GM19324 (cell line): ENCODE measurements at regions not wholly inside any gene's neighbourhood (a gene's known extent, or its start where the extent isn't known, plus 50 kb on each side); places are given as distances from the start of the nearest gene placed in this dataset.
"Not testable (repeated sequence)": the region's sequence is repeated elsewhere in the genome, so short reads cannot be mapped to it uniquely, and the experiment has no call there.

Experiments used
- ATAC-seq: cut with Tn5 transposase; IDR thresholded peaks from one replicate; pipeline ENCODE4 v1.9.1; 2021; ENCODE audit warnings: mild to moderate bottlenecking, moderate library complexity; ENCODE audit not compliant: unreplicated experiment, low FRiP score

DNA sequence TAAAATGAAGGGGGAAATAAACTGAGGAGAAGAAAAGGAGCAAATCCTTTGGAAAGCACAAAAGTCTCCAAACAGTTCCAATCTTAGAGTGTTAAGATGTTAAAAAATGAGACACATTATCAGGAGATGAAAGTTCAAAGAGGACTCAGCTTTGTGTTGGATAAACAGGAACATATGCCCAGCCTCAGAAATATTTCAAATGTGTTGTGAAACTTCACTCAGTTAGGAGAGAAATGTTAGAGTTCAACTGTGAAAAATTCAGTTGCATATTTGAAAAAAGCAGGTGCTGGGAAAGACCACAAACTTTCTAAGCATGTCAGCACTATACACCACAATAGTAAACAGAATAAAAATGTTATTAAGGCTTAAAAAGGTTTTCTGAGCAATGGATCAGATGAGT lies 136.8 kb upstream of the PRKD1 start:
- no peak for ATAC-seq

DNA sequence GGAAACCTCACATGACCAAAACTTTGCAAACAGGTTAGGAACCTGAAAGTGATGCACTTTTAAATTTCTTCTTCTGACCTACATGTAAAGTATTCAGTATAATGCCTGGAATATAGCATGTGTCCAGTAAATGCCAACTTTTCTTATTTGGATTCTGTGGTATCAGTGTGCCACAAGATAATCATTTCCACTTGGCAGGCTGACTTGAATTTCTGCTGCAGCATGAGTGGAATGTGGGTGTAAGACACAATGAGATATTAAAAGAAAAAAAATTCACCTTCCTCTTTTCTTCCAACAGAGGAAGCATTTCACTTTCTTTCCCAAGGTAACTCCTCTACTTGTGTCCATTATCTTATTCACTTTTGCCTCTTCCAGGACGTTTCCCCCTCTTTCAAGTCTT lies 141.9 kb upstream of the PRKD1 start:
- no peak for ATAC-seq

DNA sequence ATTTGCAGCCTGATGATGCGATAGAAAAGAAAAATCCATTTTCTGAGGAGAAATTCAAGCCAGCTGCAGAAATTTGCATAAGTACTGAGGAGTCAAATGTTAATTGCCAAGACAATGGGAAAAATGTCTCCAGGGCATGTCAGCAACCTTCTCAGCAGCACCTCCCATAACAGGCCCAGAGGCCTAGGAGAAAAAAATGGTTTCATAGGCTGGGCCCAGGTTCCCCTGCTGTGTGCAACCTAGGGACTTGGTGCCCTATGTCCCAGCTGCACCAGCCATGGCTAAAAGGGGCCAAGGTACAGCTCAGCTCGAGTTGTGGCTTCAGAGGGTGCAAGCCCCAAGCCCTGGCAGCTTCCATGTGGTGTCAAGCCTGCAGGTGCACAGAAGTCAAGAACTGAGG lies 144.8 kb upstream of the PRKD1 start:
- ATAC-seq, result not testable (repeated sequence)

DNA sequence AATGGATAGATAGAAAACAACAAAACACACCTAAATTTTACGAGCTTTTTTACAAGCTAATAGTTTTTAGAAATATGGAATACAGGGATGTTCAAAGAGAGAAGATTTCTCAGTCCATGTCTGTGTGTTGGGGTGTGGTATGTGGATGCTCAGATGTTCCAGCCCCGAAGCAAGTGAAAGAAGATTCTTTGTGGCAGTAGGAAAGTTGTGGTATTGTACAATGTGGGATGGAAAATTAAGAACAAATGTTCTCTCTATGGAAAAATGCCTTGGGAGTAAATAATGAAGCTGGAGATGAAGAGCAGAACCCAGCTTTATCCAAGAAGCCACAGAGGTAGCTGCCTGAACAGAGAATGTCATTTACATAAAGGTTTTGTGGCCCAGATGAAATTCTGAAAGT lies 150.3 kb upstream of the PRKD1 start:
- no peak for ATAC-seq

DNA sequence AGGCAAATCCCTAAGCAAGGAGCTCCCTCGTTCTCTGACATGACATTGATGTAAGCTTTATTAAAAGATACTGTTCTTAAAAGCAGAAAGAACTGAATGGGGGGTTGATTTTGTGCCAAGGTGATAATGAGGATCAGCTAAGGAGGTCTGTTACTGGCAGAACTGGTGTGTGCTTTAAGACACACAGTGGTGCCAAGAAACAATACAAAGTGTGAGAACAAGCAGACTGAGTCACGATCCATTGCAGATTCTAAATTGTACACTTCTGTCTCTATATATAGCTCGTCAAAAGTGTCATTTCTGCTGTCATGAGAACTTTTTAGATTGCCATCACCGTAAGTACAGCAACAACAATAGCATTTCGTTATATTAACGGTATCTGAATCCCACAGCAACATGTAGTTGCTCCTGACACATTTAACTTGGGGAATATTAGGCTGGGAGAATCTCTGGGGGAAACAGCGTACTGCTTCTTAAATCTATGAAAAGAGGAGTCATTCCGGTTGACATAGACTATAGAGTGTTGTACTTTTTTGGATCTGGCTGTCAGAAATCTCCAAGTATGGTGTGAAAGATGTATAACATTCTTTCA lies 151.3 kb upstream of the PRKD1 start:
- ATAC-seq, result no peak

DNA sequence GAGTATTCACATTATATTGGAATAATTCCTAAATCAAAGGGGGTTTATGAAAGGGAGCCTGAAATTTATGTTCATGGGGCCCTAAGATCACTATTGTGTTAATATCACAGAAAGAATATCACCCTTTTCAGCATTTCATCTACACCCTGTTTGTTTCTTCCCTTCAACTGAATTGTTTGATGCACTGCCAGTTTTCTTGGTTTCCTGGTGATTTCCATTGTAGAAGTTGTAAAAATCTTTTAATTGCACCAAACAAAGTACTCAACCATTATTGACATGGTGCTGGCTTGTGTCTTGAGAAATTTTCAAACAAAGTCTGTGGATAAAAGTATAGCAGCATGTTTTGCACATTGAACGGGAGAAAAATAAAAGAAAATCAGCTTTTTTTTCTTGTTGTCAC lies 154.8 kb upstream of the PRKD1 start:
- ATAC-seq, result no peak

DNA sequence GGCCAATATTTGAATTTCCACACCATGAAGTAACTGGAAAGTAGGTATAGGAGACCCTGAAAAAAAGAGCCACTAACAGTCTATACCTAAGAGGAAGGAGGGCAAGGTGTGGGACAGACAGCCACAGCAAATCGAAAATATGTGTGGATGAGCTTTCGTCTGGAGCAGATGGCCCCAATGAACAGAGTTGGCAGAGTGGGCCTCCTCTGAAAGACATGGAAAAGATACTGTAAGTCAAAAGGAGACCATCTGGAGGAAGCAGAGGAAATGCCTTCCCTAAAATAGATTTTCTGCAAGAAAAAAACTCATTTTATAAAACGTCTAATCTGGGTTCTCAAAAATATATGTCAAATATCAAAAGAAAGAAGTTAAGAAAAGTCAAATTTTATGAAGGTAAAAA lies 157.2 kb upstream of the PRKD1 start:
- ATAC-seq, result no peak

DNA sequence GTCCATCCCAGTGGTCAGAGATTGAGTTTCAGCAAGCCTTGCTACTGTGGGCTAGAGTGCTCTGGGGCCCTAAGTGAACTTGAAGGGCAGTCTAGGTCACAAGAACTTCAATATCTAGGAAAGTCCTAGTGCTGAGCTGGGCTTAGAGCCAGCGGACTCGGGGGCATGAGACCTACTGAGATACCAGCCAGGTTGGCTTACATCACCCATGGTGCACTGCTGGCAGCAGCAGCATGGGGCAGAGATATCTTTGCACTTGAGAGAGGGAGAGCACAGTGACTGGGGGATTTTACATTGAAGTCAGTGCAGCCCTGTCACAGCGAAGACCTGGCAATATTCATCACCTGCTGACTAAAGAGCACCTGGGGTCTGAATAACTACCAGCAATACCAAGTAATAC lies 158.3 kb upstream of the PRKD1 start:
- no peak for ATAC-seq

DNA sequence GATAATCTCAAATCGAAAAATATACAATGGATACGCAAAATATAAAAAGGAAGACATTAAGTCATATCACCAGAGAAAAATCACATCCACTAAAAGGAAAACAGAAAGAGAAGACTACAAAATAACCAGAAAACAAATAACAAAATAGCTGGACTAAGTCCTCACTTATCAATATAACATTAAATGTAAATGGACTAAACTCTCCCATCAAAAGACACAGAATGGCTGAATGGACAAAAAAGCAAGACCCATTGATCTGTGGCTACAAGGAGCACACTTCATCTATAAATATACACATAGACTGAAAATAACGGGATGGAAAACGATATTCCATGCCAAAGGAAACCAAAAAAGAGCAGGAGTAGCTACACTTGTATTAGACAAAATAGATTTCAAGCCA lies 161.0 kb upstream of the PRKD1 start:
- no peak for ATAC-seq

DNA sequence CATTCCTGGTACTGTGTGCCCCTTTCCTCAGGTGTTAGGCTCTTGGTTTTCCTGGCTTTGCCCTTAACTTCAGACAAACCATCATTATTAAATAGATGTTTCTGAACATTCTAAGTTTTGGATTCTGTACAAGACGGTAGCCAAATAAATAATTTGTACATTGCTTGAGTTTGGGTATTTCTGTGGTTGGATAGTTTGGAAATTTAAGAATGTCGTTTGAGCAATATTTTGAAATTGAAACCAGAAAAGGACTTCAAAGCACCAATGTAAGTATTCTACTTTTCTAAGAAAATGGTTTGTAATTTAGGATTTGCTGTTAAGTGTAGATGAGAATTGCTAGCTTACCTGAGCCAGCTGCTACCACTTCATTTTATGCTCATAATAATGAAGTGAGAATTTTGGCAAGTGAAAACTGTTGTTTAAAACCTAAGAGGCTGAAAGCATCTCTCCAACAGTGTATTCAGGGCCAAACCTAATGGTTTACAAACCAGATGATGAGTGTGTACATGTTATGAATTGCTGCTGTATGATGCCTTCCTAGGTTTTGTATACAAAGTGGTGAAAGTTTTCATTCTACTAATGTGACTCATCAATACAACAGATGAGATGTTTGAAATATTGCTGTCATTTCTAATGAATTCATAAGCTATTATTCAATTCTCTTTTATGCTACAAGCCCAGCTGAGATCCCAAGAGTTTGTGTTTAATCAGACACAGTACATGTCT lies 181.5 kb upstream of the PRKD1 start:
- no peak for ATAC-seq

DNA sequence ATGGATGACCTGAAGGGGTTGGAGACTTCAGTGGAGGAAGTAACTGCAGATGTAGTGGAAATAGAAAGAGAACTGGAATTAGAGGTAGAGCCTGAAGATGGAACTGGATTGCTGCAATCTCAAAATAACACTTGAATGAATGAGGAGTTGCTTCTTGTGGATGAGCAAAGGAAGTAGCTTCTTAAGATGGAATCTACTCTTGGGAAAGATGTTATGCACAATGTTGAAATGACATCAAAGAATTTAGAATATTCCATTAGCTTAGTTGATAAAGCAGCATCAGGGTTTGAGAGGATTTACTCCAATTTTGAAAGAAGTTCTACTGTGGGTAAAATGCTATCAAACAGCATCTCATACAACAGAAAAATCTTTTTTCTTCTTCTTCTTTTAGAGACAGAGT lies 186.4 kb upstream of the PRKD1 start:
- no peak for ATAC-seq

DNA sequence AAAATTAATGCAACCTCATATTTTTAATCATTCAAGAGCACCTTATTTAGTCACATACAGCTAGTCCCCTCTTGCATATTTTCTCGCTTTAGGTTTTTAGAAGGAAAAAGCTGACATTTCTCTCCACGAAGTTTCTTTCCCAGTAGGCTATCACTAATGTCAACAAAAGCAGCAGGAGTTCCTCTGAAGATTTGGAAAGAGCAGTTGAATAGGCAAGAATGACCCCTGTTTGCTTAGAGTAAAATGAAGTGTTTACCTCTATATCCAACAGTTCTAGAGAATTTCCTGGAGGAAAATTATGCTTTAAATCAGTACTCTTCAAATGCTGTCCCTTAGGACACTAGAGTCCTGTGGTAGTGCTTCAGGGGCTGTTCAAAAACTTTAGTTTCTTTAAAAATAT lies 188.1 kb upstream of the PRKD1 start:
- no peak for ATAC-seq

DNA sequence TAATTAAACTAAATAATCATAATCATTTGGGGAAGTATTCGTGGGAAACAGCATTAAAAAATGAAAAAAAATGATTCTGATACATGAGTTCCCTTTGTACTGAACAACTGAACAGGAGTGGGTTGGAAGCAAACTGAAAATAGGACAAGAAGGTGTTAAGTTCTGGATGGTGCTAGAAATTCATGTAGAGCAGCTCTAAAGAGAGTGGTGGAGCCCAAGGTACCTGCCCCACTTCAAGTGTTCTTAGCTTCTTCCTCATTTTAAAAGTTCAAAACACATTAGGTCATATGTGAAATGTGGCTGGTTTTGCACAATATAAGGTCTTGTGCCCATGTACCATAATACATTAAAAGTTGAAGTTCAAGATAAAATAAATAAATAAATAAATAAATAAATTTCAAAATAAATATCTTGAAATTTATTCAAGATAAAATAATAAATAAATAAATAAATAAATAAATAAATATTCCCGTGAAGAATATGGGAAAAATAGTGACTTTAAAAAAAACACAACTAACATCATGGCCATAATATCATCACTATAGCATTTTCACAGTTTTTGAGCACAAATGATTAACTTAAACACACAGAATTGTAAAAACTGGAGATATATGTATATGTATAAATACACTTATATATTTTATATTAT lies 191.5 kb upstream of the PRKD1 start:
- ATAC-seq, result no peak

DNA sequence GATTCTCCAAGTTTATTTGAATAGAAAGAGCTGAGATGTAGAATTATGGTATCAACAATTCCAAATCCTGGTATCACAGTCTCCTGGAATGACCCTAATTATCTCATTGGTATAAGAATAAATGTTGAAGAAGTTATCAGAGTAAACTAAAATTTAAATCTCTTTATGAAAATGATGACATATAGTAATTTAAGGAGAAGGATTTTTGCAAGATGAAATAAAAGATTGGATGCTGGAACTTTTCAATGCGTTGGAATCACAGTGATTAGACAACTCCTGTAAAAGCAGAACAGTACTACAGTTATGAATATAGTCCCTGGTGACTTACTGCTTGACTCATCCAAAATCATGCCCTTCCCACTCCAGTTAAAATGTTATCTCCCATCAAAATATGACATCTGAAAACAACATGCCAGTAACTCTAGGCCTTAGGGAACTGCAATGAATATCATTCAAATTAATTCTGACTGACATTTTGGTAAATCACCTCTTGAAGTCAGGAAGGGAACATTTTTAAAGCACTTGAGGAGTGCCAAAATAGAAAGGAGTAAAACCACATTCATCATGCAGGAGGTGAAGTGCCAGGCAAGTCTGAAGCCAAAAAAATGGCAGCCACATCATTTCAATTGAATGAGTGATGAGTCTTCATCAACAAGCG lies 197.8 kb upstream of the PRKD1 start:
- no peak for ATAC-seq

DNA sequence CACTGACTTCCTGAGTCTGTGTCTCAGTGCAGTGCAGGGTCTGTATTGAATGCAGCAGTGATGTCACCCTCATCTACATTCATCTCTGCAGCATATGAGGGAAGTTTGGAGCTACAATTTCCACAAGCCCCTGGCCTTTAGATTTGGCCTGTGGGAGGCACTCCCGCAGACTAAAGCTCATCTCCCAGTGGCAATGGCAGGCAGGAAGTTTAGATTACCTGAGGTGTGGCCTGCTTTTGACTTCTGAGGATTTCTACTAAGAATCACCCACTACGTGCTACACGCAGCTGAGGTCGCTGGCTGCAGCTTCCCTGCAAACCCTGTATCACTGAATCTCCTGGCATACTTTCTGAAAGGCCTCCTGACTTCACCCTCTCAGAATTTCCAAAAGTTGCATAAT lies 202.2 kb upstream of the PRKD1 start:
- no peak for ATAC-seq

DNA sequence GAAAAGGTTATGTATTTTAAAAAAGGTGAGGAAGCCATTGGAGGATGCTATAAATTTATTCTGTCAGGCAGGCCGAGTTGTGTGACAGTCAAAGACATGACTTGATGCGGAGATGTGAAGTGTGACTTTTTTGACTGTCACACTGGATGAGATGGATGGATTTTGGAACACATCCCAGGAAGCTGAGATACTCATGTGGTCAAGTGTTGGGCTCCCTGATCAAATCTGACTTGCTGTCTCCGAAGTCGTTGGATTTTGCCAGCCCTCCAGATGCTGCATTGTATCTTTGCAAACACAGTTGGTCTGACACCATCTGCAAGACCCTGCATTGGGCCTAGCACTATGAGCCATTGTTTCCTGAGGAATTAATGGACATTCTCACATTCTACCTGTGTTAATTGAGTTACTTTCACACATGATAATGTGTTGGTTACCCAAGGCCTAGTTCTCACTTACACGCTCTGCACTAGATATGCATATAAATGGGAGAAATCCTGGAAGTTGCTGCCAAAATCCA lies 204.0 kb upstream of the PRKD1 start:
- ATAC-seq, result no peak

DNA sequence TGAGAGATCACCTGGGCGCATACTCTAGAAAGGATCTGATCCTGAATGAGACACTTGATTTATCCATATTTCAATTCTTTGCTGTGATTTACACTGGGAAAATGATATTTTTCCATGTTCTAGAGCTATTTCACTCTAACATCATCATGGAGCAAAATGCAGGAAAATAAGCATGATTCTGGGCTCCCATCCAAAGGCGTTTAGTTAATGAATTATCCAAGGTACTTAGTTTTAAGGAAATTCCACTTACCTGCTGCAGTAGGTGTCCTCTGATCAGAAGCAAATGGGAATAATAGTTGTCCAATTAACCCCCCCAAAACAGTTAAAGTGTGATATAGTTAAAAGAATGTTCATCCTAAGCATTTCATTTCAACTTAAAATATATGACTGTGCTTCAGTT lies 204.5 kb upstream of the PRKD1 start:
- ATAC-seq, result no peak

DNA sequence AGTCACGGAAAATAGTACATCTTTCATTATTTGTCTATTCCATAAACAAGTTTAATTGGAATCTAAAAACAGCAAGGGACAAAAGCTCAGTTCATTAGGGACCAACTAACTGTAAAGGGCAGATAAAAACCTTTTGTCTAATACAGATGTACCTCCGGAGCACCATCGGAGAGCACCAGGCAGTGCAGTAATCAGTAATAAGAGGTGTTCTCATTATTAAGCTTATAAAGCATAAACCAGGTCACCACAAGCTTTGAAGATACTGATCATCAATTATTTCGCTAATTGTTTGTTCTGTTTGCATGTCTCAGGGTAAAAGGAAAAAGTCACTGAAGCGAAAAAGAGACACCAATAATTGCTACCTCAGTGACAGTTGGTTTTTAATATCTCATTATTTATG lies 207.3 kb upstream of the PRKD1 start:
- ATAC-seq, result no peak

DNA sequence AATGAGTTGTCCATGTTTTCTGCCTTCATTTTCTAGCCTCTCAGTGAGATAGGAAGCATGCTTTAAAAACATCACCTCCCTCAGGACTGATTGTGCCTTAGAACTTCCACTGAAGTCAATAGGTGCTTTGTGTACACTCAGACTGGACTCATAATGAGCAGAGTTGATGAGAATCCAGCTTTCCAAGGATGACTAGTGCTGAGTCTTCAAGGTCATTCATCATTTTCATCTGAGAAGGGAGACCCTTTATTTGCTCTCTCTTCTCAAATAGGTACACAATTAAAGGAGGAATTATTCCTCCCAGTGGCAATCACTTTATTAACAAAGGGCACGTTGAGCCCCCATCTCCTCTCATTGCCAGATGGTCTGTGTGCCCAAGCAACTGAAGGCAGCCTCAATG lies 210.9 kb upstream of the PRKD1 start:
- no peak for ATAC-seq

DNA sequence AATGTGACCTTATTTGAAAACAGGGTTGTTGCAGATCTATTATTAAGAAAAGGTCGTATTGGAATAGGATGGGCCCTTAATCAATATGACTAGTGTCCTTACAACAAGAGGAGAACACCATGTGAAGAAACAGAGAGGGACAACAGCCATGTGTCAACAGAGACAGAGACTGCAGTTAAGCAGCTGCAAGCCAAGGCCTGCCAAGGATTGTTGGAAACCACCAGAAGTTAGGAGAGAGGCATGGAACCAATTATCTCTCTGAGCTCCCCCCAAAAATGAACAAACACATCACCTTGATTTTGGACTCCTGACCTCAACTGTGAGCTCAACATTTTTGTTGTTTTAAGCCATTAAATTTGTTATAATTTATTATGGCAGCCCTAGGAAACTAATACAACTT lies 214.6 kb upstream of the PRKD1 start:
- no peak for ATAC-seq

DNA sequence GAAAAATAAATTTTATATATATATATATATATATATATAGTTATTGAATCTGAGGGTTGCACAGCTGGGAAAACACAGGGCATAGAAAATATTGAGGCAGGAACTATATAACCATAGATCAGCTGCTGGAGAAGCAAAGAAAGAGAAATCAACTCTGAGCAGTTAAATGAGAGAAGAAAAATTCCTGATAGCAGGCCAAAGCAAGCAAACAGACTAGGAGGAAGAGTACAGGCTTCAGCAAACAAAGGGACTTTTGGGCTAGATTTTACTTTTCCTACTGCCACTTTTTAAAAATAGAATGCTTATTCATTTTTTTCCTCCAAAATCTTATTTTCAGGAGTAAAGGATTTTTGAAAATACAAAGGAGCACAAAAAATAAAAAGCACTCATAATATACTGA lies 216.0 kb upstream of the PRKD1 start:
- no peak for ATAC-seq
